Right lobe of liver (tissue), 6 donors: ENCODE measurements at regions not wholly inside any gene's neighbourhood (a gene's known extent, or its start where the extent isn't known, plus 50 kb on each side); places are given as distances from the start of the nearest gene placed in this dataset.

Source experiments
- ATAC-seq, 4 donors: fragments of 200-7000 bp; cut with Tn5 transposase; one replicate each; pipeline ENCODE4 v1.9.1; 2020; ENCODE audit warnings: mild to moderate bottlenecking in 4 of 4, moderate library complexity in 4 of 4
- DNase-seq, 3 donors: peaks; one replicate each; pipeline ENCODE4 v3.0.0-alpha.2; 2020
- H3K27ac ChIP-seq, 3 donors: fragments of 200-600 bp; one replicate each; pipeline ENCODE4 v1.8.0; 2022
- H3K27me3 ChIP-seq, 2 donors: fragments of 200-600 bp; one replicate each; pipeline ENCODE4 v1.8.0; 2022
- H3K36me3 ChIP-seq, 4 donors: fragments of 200-600 bp; sonication (generic) in 1 of 4; one replicate each; pipeline versions ENCODE4 v1.5.1 to v1.8.0; 2017 to 2022; ENCODE audit warnings: control low read depth in 1 of 4
- H3K4me1 ChIP-seq, 4 donors: fragments of 200-600 bp; sonication (generic) in 1 of 4; one replicate each; pipeline versions ENCODE4 v1.5.1 to v1.8.0; 2017 to 2022; ENCODE audit warnings: control low read depth in 1 of 4
- H3K4me3 ChIP-seq, 3 donors: fragments of 200-600 bp; one replicate each; pipeline ENCODE4 v1.8.0; 2022
- H3K9me3 ChIP-seq, 4 donors: fragments of 200-600 bp; sonication (generic) in 1 of 4; one replicate each; pipeline versions ENCODE4 v1.5.1 to v1.8.0; 2017 to 2022; ENCODE audit warnings: control low read depth in 1 of 4
- CTCF ChIP-seq, 4 donors: fragments of 200-600 bp in 3 of 4; fragments of 450-650 bp in 1 of 4; IDR thresholded peaks; one replicate each; pipeline versions ENCODE4 v1.5.1 to v1.8.0; 2016 to 2022; ENCODE audit warnings: antibody characterized with exemption in 4 of 4, mild to moderate bottlenecking in 2 of 4
- POLR2A ChIP-seq: fragments of 450-650 bp; IDR thresholded peaks from one replicate; pipeline ENCODE4 v1.6.1; 2017; ENCODE audit warnings: antibody characterized with exemption, mild to moderate bottlenecking
- WGBS: methylation state at CpG from one replicate; pipeline ENCODE4 v1.1.6; 2018; ENCODE audit warnings: low coverage, low lambda C conversion rate; ENCODE audit not compliant: insufficient coverage; ENCODE audit errors: missing lambda C conversion rate; 5-methylcytosine and 5-hydroxymethylcytosine counted together
- intact Hi-C, 2 donors: fragments of 100-400 bp; cut with DNase I; formaldehyde crosslinking; loops; one replicate each; pipeline versions ENCODE4 v1.11.2 to v1.14.1; 2022
- donor health status: DM: no; HTN: yes; CAD: no.
- donor health status: DM: no; HTN: no; CAD: no.
- donor health status: DM: no; HTN: no; CAD: no.
- donor health status: DM: no; HTN: yes; CAD: no.
- donor health status: DM: no; HTN: yes; CAD: no.

- intact Hi-C loops: no loop called here
- no peaks in the 10 kb centered on the region for H3K36me3 ChIP-seq
- TF ChIP-seq POLR2A (no peak), CTCF (IDR thresholded peaks at IDR 0.05) (no peak)
- H3K4me1 ChIP-seq: no peaks in the 10 kb centered on the region
- H3K9me3 ChIP-seq: no peaks in the 10 kb centered on the region
- H3K27me3 ChIP-seq: no peaks in the 10 kb centered on the region
- 76% methylated on average over 2 of the region's 2 CpGs for WGBS
- H3K27ac ChIP-seq: no peak overlapping the region
- DNase-seq (no peak), ATAC-seq (no peak)
- no peak overlapping the region for H3K4me3 ChIP-seq
These were observed 858.8 kb upstream of the DDX18 start for GRCh38 chr2:116955646-116956045.

DNA sequence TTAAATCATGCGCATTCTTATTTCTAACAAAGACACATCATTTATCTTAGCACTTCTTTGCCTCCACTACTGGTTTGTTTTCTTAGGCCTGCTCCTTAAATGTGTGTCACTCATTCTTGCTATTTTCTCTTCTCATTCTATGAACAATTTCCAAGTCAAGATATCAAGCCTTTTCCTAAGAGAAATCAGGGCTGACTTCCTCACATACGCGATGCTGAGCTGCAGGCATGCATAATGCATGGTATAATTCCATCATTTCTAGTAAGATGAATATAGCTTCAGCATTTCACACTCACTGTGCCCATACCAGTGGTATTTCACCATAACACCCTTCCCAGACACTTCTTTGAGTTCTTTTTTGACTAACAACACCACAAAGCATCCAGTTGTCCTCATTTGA, 838.9 kb upstream of the DDX18 start:
- H3K9me3 ChIP-seq: no peaks in the 10 kb centered on the region
- intact Hi-C loops: no loop called here
- no peaks in the 10 kb centered on the region for H3K27me3 ChIP-seq
- H3K27ac ChIP-seq: no peak overlapping the region
- TF ChIP-seq CTCF (IDR thresholded peaks at IDR 0.05): no peak
- TF ChIP-seq POLR2A: no peak
- DNase-seq (no peak), ATAC-seq (no peak)
- no peaks in the 10 kb centered on the region for H3K36me3 ChIP-seq
- H3K4me3 ChIP-seq: no peak overlapping the region
- H3K4me1 ChIP-seq: no peaks in the 10 kb centered on the region
- 93% methylated on average over 3 of the region's 3 CpGs for WGBS

GRCh38 chr2:116979916-116980764, 834.4 kb upstream of the DDX18 start:
- DNase-seq: no peak
- WGBS: no CpG with 5 or more reads among the region's 2 CpGs
- Histone ChIP-seq H3K9me3 (no peaks in the 10 kb centered on the region), H3K27me3 (no peaks in the 10 kb centered on the region), H3K36me3 (no peaks in the 10 kb centered on the region), H3K4me1 (no peaks in the 10 kb centered on the region), H3K27ac (no peak overlapping the region), H3K4me3 (no peak overlapping the region)
- TF ChIP-seq POLR2A (no peak), CTCF (IDR thresholded peaks at IDR 0.05) (no peak)
- intact Hi-C loops: no loop called here
- ATAC-seq: no peak

DNA sequence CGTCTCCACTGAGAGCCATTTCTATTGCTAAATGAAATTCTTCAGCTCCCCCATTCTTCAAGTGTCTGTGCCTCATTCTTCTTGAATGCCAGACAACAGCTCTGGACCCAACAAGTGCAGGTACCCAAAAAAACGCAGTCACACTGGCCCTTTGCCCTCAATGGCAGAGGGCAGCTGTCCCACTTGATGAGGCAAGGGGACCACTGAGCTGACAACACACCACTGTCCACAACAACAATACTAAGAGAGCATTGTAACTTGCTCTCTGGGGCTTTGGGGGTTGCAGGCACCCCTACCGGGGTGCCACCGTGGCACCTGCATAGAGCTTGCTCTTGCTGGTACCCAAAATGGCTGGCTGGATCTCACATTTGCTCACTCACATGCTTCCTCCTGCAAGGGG, 827.0 kb upstream of the DDX18 start:
- no peak for TF ChIP-seq POLR2A
- no peak for TF ChIP-seq CTCF (IDR thresholded peaks at IDR 0.05)
- intact Hi-C loops: no loop called here

More for the DNA sequence above, 827.0 kb upstream of the DDX18 start:
- Histone ChIP-seq H3K4me1 (no peaks in the 10 kb centered on the region), H3K27me3 (no peaks in the 10 kb centered on the region), H3K27ac (no peak overlapping the region), H3K9me3 (no peaks in the 10 kb centered on the region), H3K36me3 (no peaks in the 10 kb centered on the region), H3K4me3 (no peak overlapping the region)
- WGBS: 21% methylated on average over 2 of the region's 4 CpGs
- DNase-seq (no peak), ATAC-seq (no peak)
